IMR-90 (cell line): ENCODE measurements at regions not wholly inside any gene's neighbourhood (a gene's known extent, or its start where the extent isn't known, plus 50 kb on each side); places are given as distances from the start of the nearest gene placed in this dataset.

Experiments used
- ATAC-seq: fragments of 200-7000 bp; cut with Tn5 transposase; 2 replicates; pipeline ENCODE4 v1.9.1; 2020; ENCODE audit warnings: low read depth, mild to moderate bottlenecking, moderate library complexity
- BruUV-seq: library from RNA; stranded (reverse); fragments of 400-500 nt; replicated peaks from 2 replicates; lab custom pipeline; 2021; lab: Mats Ljungman, UMichigan
- CTCF ChIA-PET: fragments of 300-600 bp; formaldehyde crosslinking; extraction: SDS; loops from one replicate; lab custom pipeline; 2021; ENCODE audit warnings: antibody characterized with exemption; lab: Yijun Ruan, JAX
- POLR2A ChIA-PET: fragments of 300-600 bp; sonication (Branson Sonifier 250); formaldehyde crosslinking; loops from one replicate; lab custom pipeline; 2022; ENCODE audit warnings: antibody characterized with exemption; ENCODE audit not compliant: unreplicated experiment; lab: Charles Lee
- DNase-seq: peaks from one replicate; pipeline ENCODE4 v3.0.0; 2013
- H2AFZ ChIP-seq: replicated peaks from 2 replicates; pipeline ENCODE3; 2013; ENCODE audit warnings: low read length, mild to moderate bottlenecking; ENCODE audit not compliant: poor library complexity
- H2AK5ac ChIP-seq: 2 replicates; pipeline ENCODE4 v1.6.1; 2013; ENCODE audit warnings: low read depth, low read length, inconsistent platforms
- H2AK9ac ChIP-seq: replicated peaks from 2 replicates; pipeline ENCODE3; 2013; ENCODE audit warnings: mild to moderate bottlenecking, low read depth, low read length, moderate library complexity; ENCODE audit not compliant: poor library complexity
- H2BK120ac ChIP-seq: 2 replicates; pipeline ENCODE4 v1.6.1; 2013; ENCODE audit warnings: low read depth, low read length, inconsistent platforms
- H2BK15ac ChIP-seq: 3 replicates; pipeline ENCODE4 v1.6.1; 2013; ENCODE audit warnings: low read depth, low read length, inconsistent platforms
- H2BK20ac ChIP-seq: 2 replicates; pipeline ENCODE4 v1.6.1; 2013; ENCODE audit warnings: low read depth, mild to moderate bottlenecking, inconsistent platforms, low read length, moderate library complexity
- H2BK5ac ChIP-seq: 2 replicates; pipeline ENCODE4 v1.6.1; 2013; ENCODE audit warnings: mild to moderate bottlenecking, low read depth, low read length, inconsistent platforms; ENCODE audit not compliant: poor library complexity, severe bottlenecking
- H3K14ac ChIP-seq: replicated peaks from 2 replicates; pipeline ENCODE4 v1.6.1; 2013; ENCODE audit warnings: low read depth, low read length, inconsistent platforms
- H3K18ac ChIP-seq: 2 replicates; pipeline ENCODE4 v1.6.1; 2013; ENCODE audit warnings: low read depth, low read length, control low read depth
- H3K23ac ChIP-seq: 2 replicates; pipeline ENCODE4 v1.6.1; 2013; ENCODE audit warnings: low read depth, low read length, inconsistent platforms
- H3K27ac ChIP-seq: 2 replicates; pipeline ENCODE4 v1.5.1; 2013; ENCODE audit warnings: mild to moderate bottlenecking, control low read depth, low read length; ENCODE audit not compliant: insufficient read depth
- H3K27me3 ChIP-seq: 2 replicates; pipeline ENCODE4 v1.6.1; 2013; ENCODE audit warnings: low read length; ENCODE audit not compliant: control insufficient read depth, insufficient read depth
- H3K36me3 ChIP-seq: 2 replicates; pipeline ENCODE4 v1.6.1; 2013; ENCODE audit warnings: low read length, mixed read lengths; ENCODE audit not compliant: control insufficient read depth, insufficient read depth
- H3K4ac ChIP-seq: 2 replicates; pipeline ENCODE4 v1.6.1; 2013; ENCODE audit warnings: low read depth, low read length, inconsistent platforms
- H3K4me1 ChIP-seq: 2 replicates; pipeline ENCODE4 v1.6.1; 2013; ENCODE audit warnings: low read length, mixed read lengths; ENCODE audit not compliant: control insufficient read depth, insufficient read depth
- H3K4me2 ChIP-seq: 2 replicates; pipeline ENCODE4 v1.6.1; 2013; ENCODE audit warnings: low read depth, mild to moderate bottlenecking, control low read depth, low read length, moderate library complexity
- H3K4me3 ChIP-seq: 2 replicates; pipeline ENCODE4 v1.5.1; 2013; ENCODE audit warnings: low read depth, mild to moderate bottlenecking, control low read depth, low read length, moderate library complexity; ENCODE audit not compliant: insufficient read depth
- H3K56ac ChIP-seq: 2 replicates; pipeline ENCODE4 v1.6.1; 2013; ENCODE audit warnings: low read length, inconsistent platforms; ENCODE audit not compliant: insufficient read depth; ENCODE audit errors: extremely low read depth
- H3K79me1 ChIP-seq, 2 experiments: 2 replicates each; pipeline ENCODE4 v1.6.1; 2013; ENCODE audit warnings: low read length in 2 of 2, inconsistent platforms in 1 of 2, low read depth in 1 of 2
- H3K9ac ChIP-seq: 2 replicates; pipeline ENCODE4 v1.6.1; 2013; ENCODE audit warnings: low read depth, low read length, control low read depth
- H3K9me1 ChIP-seq: 2 replicates; pipeline ENCODE4 v1.6.1; 2013; ENCODE audit warnings: low read length, inconsistent platforms; ENCODE audit not compliant: insufficient read depth
- H3K9me3 ChIP-seq: 2 replicates; pipeline ENCODE4 v1.6.1; 2013; ENCODE audit warnings: low read length; ENCODE audit not compliant: control insufficient read depth, insufficient read depth
- H4K20me1 ChIP-seq: 2 replicates; pipeline ENCODE4 v1.6.1; 2013; ENCODE audit warnings: low read length, inconsistent platforms; ENCODE audit not compliant: insufficient read depth
- H4K5ac ChIP-seq: 2 replicates; pipeline ENCODE4 v1.6.1; 2013; ENCODE audit warnings: mild to moderate bottlenecking, low read depth, low read length, control low read depth
- H4K8ac ChIP-seq, 2 experiments: 2 replicates each; pipeline ENCODE4 v1.6.1; 2013; ENCODE audit warnings: low read depth in 2 of 2, low read length in 2 of 2, control low read depth in 1 of 2, inconsistent platforms in 1 of 2
- H4K91ac ChIP-seq: 2 replicates; pipeline ENCODE4 v1.6.1; 2013; ENCODE audit warnings: low read depth, low read length, inconsistent platforms; ENCODE audit not compliant: insufficient read depth
- CHD1 ChIP-seq: IDR thresholded peaks from 2 replicates; pipeline ENCODE4 v1.6.1; 2012; ENCODE audit warnings: low read depth, low read length, improper control_type of control experiment
- FOS ChIP-seq: fragments of 150-350 bp; IDR thresholded peaks from 2 replicates; pipeline ENCODE4 v1.6.1; 2016; ENCODE audit warnings: low read depth, low read length
- MAFK ChIP-seq: IDR thresholded peaks from 2 replicates; pipeline ENCODE4 v1.6.1; 2012; ENCODE audit warnings: low read depth, low read length, improper control_type of control experiment
- MAZ ChIP-seq: IDR thresholded peaks from 2 replicates; pipeline ENCODE4 v1.6.1; 2012; ENCODE audit warnings: low read depth, mild to moderate bottlenecking, low read length, improper control_type of control experiment, moderate library complexity, borderline replicate concordance
- MXI1 ChIP-seq: IDR thresholded peaks from 2 replicates; pipeline ENCODE4 v1.6.1; 2012; ENCODE audit warnings: low read depth, mild to moderate bottlenecking, low read length, moderate library complexity, borderline replicate concordance
- NFE2L2 ChIP-seq: fragments of 150-350 bp; IDR thresholded peaks from 2 replicates; pipeline ENCODE4 v1.6.1; 2016; ENCODE audit warnings: low read depth, mild to moderate bottlenecking, low read length
- POLR2A ChIP-seq: IDR thresholded peaks from 2 replicates; pipeline ENCODE4 v1.6.1; 2012; ENCODE audit warnings: mild to moderate bottlenecking, low read depth, low read length
- RAD21 ChIP-seq: IDR thresholded peaks from 2 replicates; pipeline ENCODE4 v1.6.1; 2012; ENCODE audit warnings: low read length, improper control_type of control experiment
- RFX5 ChIP-seq: IDR thresholded peaks from 2 replicates; pipeline ENCODE4 v1.8.0; 2012; ENCODE audit warnings: low read depth, mild to moderate bottlenecking, low read length, moderate library complexity
- SMC3 ChIP-seq: fragments of 150-350 bp; IDR thresholded peaks from 2 replicates; pipeline ENCODE4 v1.6.1; 2016; ENCODE audit warnings: low read depth, mild to moderate bottlenecking, antibody characterized with exemption, low read length, moderate library complexity
- USF2 ChIP-seq: fragments of 150-350 bp; IDR thresholded peaks from 2 replicates; pipeline ENCODE4 v1.6.1; 2017; ENCODE audit warnings: mild to moderate bottlenecking, antibody characterized with exemption, low read length, low read depth
- dilution Hi-C: fragments of 300-500 bp; cut with HindIII; formaldehyde crosslinking; loops from one replicate; pipeline ENCODE4 v1.14.3; 2018; ENCODE audit warnings: low sequenced_read_pairs; ENCODE audit not compliant: unreplicated experiment
- in situ Hi-C: fragments of 300-500 bp; cut with MboI; formaldehyde crosslinking; loops from 3 replicates; pipeline ENCODE4 v1.14.3; 2019; ENCODE audit warnings: low sequenced_read_pairs, inconsistent platforms, mixed read lengths
- intact Hi-C: fragments of 100-400 bp; cut with micrococcal nuclease; formaldehyde crosslinking; loops from 2 replicates; pipeline ENCODE4 v1.10.0; 2022

- Histone ChIP-seq H2BK20ac (no peak overlapping the region), H2AK9ac (no peak overlapping the region), H4K8ac (no peak overlapping the region), H4K91ac (no peak overlapping the region), H3K9ac (no peak overlapping the region), H3K36me3 (no peaks in the 10 kb centered on the region), H3K9me3 (peaks cover 4% of the 10 kb centered on the region; the same call in 1 of the 2 replicates), H3K4ac (no peak overlapping the region), H3K18ac (no peak overlapping the region), H3K4me3 (no peak overlapping the region), H3K79me1 (no peaks in the 10 kb centered on the region), H3K14ac (no peak overlapping the region), H3K23ac (no peak overlapping the region), H3K27me3 (no peaks in the 10 kb centered on the region), H3K4me1 (no peaks in the 10 kb centered on the region), H2BK120ac (no peak overlapping the region), H3K9me1 (no peaks in the 10 kb centered on the region), H2AFZ (no peak overlapping the region), H2BK5ac (no peak overlapping the region), H4K20me1 (no peaks in the 10 kb centered on the region), H4K5ac (no peak overlapping the region), H3K4me2 (no peak overlapping the region), H2AK5ac (no peak overlapping the region), H2BK15ac (no peak overlapping the region), H3K27ac (no peak overlapping the region), H3K56ac (no peak overlapping the region)
- DNase-seq, result no peak
- dilution Hi-C loops, result no loop called here
- no peak for ATAC-seq
- TF ChIP-seq MXI1, result no peak
- TF ChIP-seq SMC3, result no peak
- TF ChIP-seq RAD21, result no peak
- no peak for TF ChIP-seq FOS
- no peak for TF ChIP-seq USF2
- no peak for TF ChIP-seq RFX5
- no peak for TF ChIP-seq NFE2L2
- no peak for TF ChIP-seq MAZ
- no peak for TF ChIP-seq POLR2A
- TF ChIP-seq CHD1, result no peak
- no peak for TF ChIP-seq MAFK
- ChIA-PET CTCF (no interaction called here), POLR2A (no interaction called here)
- intact Hi-C loops, result no loop called here
- in situ Hi-C loops, result no loop called here
- no TSS peak for BruUV-seq
Observed at GRCh38 chr5:30104872-30105596, 1088.5 kb upstream of the CDH6 start.
